ENCODE measurements at regions not wholly inside any gene's neighbourhood (a gene's known extent, or its start where the extent isn't known, plus 50 kb on each side); places are given as distances from the start of the nearest gene placed in this dataset.

- no peak for FAIRE-seq
These were observed 815.4 kb downstream of the SQOR start for GRCh38 chr15:46450112-46450809.

GRCh38 chr15:46450810-46451182, 816.0 kb downstream of the SQOR start:
- no peak for FAIRE-seq

- FAIRE-seq: no peak
These were observed 817.5 kb downstream of the SQOR start for GRCh38 chr15:46452297-46452820.

DNA sequence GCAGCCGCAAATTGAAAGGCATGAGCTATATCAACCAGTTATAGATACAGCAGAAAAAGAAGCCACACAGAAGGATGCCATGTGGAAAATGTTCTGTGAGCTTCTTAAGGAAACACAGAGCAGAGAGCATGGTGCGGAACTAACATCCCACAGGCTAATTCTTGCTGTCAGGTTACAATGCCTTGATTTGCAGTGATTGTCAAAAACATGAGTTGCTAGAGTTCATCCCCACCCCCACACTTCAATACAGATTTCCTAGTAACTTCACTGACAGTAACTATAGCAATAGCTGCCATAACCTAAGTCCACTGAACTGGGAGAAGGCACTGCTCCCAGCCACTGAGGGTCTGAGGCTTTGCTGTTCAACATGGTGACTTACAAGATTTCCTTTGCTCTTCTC, 821.6 kb downstream of the SQOR start:
- no peak for FAIRE-seq

DNA sequence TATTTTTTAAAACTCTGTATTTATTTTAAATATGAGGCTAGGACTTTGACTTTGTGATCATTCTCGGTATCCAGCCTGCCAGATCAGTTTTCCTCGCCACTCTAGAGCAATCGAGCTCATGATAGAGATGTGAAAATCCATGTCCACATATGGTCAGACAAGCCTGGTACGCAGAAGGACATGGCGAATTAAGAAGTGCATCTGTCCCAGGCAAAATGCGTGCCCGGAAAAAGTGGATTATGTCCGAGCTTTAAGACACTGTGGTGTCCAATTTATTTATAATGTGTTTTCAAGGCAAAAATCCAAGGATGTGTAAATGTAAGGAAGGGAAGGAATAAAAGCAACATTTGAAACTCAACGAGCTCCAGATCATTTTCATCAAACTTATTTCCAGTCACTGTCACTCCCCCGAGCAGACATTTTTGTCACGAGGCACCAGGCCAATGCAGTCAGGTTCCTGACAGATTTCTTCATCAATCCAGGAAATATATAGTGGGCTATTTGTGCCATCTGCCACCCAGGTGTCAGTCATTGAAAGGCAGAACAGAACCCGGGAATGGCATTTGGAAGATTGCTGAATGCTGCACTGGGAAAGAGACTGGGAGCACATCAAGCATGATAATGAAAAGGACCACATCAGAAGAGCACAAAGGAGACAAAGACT, 825.7 kb downstream of the SQOR start:
- FAIRE-seq: no peak

DNA sequence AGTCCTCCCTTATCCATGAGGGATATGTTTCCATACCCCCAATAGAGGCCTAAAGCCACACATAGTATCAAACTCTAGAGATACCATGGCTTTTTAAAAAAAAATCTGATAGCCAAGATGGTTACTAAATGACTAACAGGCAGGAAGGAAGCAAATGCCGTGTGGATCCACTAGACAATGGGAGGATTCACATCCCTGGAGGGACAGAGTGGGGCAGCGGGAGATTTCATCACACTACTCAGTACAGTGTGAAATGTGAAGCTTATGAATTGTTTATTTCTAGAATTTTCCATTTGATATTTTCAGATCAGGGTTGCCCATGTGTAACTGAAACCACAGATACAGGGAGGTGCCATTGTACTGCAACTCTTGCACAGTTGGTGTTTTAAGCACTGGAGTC, 826.6 kb downstream of the SQOR start:
- FAIRE-seq: no peak

DNA sequence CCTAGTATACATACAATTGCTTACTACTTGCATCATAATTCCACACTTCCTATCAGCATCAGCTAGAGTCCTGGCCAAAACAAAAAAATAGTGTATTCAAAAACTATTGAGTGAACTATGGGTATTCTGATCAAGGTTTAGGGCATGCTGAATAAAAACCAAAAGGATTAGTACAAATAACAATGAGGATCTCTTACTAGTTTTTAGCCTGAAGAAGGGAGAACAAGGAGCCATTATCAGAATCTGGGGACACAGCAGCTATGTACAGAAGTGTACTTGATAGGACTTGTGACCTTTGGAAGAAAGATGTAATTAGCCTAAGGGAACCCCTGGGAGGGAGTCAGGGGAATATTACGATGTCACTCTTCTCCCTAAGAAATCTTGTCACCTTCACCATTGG, 832.2 kb downstream of the SQOR start:
- no peak for FAIRE-seq

DNA sequence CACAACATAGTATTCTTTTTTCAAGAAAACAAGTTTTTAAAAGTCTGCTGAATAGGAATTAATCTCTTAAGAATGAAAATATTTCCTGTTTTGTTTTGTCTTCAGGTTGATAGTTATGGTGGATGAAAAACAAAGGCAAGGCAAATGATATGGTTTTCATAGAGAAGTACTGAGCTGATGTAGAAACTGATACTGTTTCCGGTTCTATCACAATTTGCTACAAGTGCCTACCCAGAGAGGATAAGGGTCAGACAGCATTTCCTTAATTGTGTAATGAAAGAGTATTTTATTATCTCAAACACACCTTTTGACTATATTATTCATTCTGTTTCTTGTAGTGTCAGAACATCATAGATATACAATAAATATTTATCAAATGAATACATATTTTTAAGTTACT, 836.3 kb downstream of the SQOR start:
- no peak for FAIRE-seq

DNA sequence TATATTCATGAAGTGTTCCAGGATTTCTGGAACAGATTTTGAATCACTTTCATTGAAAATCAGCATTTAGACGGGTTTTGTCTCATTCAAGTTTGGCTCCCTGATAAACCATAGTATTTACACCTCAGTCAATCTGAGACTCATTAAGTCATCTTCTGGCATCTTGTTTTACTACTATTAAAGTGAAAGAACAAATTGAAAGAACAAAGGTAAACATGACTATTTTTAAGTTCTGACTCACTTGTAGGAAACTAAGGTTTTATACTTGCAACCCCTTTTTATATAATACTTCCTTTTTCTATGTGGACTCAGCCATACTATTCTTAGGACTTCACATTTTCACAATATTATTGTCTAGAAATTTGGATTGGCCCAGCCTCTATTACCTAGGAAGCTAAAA, 854.4 kb downstream of the SQOR start:
- no peak for FAIRE-seq

- no peak for FAIRE-seq
These were observed 861.8 kb downstream of the SQOR start for GRCh38 chr15:46496491-46497115.

- no peak for FAIRE-seq
These were observed 867.8 kb downstream of the SQOR start for GRCh38 chr15:46502667-46503066.

GRCh38 chr15:46518381-46518780, 883.6 kb downstream of the SQOR start:
- FAIRE-seq: no peak

DNA sequence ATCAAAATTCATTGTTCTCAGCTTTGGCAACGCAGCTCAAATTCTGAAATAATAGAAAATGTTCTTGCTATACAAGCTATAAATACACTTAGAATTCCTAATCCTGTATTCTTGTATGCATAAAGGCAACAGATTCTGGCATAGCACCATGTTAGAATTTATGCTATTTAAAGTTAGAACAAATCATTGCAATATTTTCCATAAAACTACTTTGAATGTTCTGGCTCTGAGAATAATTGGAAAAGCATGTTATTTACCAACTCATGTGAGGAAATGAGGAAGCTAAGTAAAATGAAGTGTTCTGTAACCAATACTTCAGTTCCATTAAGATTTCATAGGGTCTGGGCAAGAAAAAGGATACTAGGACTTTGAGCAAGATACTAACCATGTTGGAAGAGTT, 888.9 kb downstream of the SQOR start:
- FAIRE-seq: no peak

DNA sequence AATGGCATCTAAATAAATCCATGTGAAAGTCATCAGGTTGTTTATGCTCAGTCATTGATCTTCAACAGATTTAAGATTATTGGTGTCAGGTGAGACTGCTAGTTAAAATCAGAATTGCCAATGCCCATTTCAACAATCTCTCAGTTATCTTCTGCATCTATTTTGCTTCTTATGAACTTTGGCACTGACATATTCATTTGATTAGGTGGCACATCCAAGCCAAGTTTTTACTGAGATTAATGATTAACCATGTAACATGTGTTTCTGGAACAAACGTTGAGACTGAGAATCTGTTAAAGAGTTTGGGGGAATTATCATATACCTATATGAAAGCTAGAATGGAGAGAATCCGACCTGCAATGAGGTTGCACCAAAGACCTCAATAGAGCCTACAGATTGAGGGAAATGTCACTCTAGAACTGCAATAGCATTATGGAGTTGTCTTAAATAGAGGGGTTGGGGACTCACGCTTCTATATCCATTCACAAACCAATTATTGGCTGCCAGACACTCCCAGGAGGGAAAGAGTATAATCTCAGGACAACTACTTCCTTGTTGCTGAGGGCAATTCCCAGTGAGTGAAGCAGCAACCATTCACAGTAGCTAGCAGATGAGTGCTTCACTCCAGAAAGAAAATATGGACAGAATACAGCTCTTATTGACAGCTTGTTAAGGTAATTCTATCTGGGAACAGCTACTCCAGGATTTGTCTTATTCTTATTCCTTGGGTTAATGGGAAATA, 891.3 kb downstream of the SQOR start:
- no peak for FAIRE-seq

DNA sequence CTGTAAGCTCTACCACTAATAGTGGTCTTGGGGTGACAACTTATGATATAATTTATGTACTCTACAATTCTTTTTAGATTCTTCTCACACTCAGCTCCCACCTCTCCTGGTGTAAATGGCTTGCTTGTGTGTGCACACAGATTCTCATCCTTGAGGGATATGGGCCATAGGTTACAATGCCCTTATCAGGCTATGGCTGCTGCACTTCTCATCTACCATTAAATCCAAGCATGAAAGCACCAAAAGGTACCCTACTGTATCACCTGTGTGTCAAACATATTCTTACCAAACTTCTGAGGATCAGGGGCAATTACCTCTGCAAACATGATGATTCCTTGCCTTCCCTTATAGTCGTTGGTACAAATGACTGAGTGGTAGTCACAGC, 891.9 kb downstream of the SQOR start:
- no peak for FAIRE-seq

GRCh38 chr15:46543626-46544025, 908.8 kb downstream of the SQOR start:
- FAIRE-seq: no peak

GRCh38 chr15:46548989-46549388, 914.2 kb downstream of the SQOR start:
- FAIRE-seq: no peak

DNA sequence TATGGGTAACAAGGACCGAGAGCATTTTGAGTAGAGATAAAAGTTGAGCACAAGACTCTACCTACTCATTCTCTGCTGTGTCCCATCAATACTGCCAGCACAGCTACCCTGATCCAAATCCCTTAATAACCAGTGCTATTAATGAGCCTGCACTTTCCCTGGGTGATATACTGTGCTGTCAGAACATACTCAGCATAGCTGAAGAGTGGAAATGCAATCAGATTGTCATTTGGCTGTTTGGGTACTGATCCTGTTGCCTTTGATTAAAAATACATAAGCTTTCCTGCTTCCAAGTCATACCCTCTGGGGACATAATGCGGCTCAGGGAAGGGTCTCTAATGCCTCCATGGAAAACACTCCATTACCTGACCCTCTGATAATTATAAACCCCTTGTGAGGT, 917.5 kb downstream of the SQOR start:
- FAIRE-seq: no peak

DNA sequence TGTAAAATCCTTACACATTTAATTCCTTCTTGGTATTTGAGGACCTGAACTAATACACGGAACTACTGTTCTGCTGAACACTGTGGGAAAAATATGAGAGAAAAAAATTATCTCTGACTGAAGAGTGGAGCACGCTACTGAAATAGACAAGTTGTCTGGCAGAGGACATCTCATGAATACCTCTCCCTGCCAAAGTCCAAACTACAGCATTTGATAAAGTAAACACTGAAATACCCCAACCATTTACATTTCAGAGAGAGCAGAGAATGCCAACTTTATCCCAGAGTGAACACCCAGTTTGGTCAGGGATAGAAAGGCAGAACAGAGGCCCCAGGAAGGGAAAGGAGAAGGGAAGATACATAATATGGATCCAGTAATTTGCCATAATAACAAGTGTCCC, 920.7 kb downstream of the SQOR start:
- no peak for FAIRE-seq

DNA sequence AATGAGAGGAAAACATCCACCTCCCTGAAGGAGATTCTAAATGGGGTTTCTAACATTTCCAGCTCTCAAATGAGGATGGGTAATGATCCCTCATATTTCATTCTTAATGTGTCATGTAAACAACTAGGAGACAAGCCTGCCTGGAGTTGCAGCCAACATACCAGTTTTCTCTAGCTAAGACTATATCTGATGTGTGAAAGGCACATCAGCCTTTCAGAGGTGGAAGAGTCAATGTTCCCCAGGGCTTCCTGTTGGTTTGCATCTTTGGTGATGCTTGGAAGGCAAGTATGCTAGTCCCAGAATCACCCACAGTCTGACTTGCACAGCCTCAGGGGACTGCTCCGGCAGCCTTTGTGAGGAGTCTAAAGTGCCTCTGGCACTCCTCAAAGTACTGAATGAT, 921.2 kb downstream of the SQOR start:
- FAIRE-seq: no peak

DNA sequence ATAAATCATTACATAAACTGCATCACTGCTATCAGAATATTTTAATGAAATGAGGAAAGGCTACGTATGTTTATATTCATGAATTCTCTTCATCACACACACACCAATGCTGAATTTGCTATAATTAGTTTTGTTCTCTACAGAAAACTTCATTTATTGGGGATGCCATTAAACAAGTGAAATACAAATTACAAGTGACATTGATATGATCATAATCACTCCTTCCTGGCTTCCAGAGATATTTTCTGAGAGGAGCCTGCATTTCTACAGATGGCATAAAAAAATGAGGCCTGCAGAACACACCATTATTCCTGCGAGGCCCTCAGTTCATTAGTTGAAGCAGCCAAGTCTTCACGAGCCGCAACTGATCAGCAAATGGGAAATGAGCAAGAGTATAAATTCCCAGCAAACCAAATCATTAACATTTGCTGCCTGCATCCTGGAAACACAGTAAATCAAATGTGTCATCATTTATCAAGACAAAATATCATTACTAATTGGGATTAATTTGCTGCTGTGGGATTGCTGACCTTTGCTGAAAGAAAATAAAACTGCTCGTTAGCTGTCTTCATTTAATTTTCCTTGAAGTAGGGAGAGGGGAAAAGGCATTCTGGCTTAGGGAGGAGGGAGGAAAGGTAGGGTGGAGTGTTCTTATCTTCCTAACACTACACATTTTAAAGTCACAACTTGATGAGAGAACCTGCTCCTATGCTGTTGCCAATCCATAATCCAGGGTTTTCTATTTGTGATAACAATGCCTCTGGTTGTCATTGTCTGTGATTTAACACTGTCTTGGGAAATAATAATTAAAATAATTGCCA, 921.9 kb downstream of the SQOR start:
- no peak for FAIRE-seq

DNA sequence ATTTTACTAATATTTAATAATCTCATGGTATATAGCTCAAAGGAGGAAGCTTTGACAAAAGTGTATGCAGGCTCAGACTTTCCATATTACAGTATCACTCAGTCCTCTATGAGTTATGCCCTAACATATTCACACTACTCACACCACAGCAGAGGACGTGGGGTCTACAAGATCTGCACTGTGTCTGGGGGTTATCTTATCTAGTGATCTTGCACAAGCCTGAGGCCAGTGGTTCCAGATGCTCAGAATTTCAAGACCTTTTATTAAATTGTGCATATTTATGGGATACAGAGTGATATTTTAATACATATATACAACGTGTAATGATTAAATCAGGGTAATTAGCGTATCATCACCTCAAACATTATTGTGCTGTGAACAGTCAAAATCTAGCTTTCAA, 933.1 kb downstream of the SQOR start:
- no peak for FAIRE-seq

GRCh38 chr15:46569781-46570180, 935.0 kb downstream of the SQOR start:
- FAIRE-seq: no peak

Data from A204.1 (cell line).